Suprapubic skin (tissue), 4 donors: ENCODE measurements at regions not wholly inside any gene's neighbourhood (a gene's known extent, or its start where the extent isn't known, plus 50 kb on each side); places are given as distances from the start of the nearest gene placed in this dataset.

Source experiments
- DNase-seq, 2 donors: peaks; one replicate each; pipeline ENCODE4 v3.0.0-alpha.2; 2019; ENCODE audit warnings: low spot score in 2 of 2
- H3K27ac ChIP-seq: fragments of 200-600 bp; sonication (generic); one replicate; pipeline ENCODE4 v1.5.1; 2019
- H3K27me3 ChIP-seq: fragments of 200-600 bp; sonication (generic); one replicate; pipeline ENCODE4 v1.5.1; 2019
- H3K36me3 ChIP-seq: fragments of 200-600 bp; sonication (generic); one replicate; pipeline ENCODE4 v1.5.1; 2019
- H3K4me1 ChIP-seq: fragments of 200-600 bp; sonication (generic); one replicate; pipeline ENCODE4 v1.5.1; 2019
- H3K4me3 ChIP-seq: fragments of 200-600 bp; sonication (generic); one replicate; pipeline ENCODE4 v1.5.1; 2019; ENCODE audit warnings: mild to moderate bottlenecking
- H3K9me3 ChIP-seq: fragments of 200-600 bp; sonication (generic); one replicate; pipeline ENCODE4 v1.5.1; 2019
- CTCF ChIP-seq, 2 donors: fragments of 200-600 bp in 1 of 2; fragments of 450-650 bp in 1 of 2; sonication (generic) in 1 of 2; IDR thresholded peaks; one replicate each; pipeline ENCODE4 v1.5.1; 2016 to 2019; ENCODE audit warnings: antibody characterized with exemption in 2 of 2, mild to moderate bottlenecking in 1 of 2, moderate library complexity in 1 of 2
- EP300 ChIP-seq: sonication (generic); formaldehyde crosslinking; IDR thresholded peaks from one replicate; pipeline ENCODE4 v1.6.1; 2017; ENCODE audit warnings: antibody characterized with exemption
- POLR2A ChIP-seq, 2 donors: fragments of 450-650 bp; IDR thresholded peaks; one replicate each; pipeline ENCODE4 v1.6.1; 2017; ENCODE audit warnings: antibody characterized with exemption in 2 of 2, mild to moderate bottlenecking in 2 of 2, moderate library complexity in 2 of 2
- POLR2AphosphoS5 ChIP-seq, 3 donors: sonication (generic); formaldehyde crosslinking; IDR thresholded peaks; one replicate each; pipeline ENCODE4 v1.6.1; 2017; ENCODE audit warnings: antibody characterized with exemption in 3 of 3
- WGBS: methylation state at CpG from one replicate; pipeline ENCODE4 v1.1.5; 2018; 5-methylcytosine and 5-hydroxymethylcytosine counted together

DNA sequence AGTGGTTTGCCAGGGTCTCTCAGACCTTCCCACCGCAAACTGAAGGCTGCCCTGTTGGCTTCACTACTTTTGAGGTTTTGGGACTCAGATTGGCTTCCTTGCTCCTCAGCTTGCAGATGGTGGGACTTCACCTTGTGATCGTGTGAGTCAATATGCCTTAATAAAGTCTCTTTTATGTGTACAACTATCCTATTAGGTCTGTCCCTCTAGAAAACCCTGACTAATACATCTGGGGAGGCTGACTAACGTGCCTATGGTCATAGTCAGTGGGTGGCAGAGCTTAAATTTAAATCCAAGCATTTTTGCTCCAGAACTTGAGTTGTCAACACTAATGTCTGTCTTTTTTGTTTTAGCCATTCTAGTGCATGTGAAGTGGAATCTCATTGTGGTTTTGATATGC, 76.5 kb upstream of the CHODL start:
- no peaks in the 10 kb centered on the region for H3K9me3 ChIP-seq
- H3K4me1 ChIP-seq: peaks cover 3% of the 10 kb centered on the region
- no peak overlapping the region for H3K4me3 ChIP-seq
- no peak overlapping the region for H3K27ac ChIP-seq
- WGBS: 87% methylated on average over 3 of the region's 3 CpGs
- no peaks in the 10 kb centered on the region for H3K27me3 ChIP-seq
- H3K36me3 ChIP-seq: no peaks in the 10 kb centered on the region
- TF ChIP-seq EP300 (no peak), POLR2A (IDR thresholded peaks at IDR 0.05) (no peak), POLR2AphosphoS5 (IDR thresholded peaks at IDR 0.05) (no peak), CTCF (IDR thresholded peaks at IDR 0.05) (no peak)
- DNase-seq: no peak

DNA sequence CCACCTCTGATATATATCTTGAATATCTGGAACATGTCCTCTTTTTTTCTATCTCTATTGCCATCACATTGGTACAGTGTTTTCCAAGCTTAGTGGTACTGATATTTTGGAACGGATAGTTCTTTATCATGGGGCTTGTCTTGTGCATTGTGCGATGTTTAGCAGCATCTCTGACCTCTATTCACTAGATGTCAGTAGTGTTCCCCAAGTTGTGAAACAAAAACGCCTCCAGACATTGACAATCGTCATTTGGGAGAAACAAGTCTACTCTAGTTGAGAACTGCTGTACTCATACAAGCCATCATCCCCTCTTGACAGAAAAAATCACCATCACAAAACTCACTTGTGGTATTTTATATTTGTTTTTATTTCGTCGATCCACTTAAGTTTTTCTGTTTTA, 79.7 kb upstream of the CHODL start:
- TF ChIP-seq POLR2A (IDR thresholded peaks at IDR 0.05): no peak
- TF ChIP-seq CTCF (IDR thresholded peaks at IDR 0.05): no peak
- no peak for TF ChIP-seq EP300
- no peak for TF ChIP-seq POLR2AphosphoS5 (IDR thresholded peaks at IDR 0.05)
- Histone ChIP-seq H3K27me3 (no peaks in the 10 kb centered on the region), H3K4me1 (peaks cover 3% of the 10 kb centered on the region), H3K36me3 (no peaks in the 10 kb centered on the region), H3K4me3 (no peak overlapping the region), H3K9me3 (no peaks in the 10 kb centered on the region), H3K27ac (no peak overlapping the region)
- DNase-seq: no peak
- WGBS: 31% methylated on average over 6 of the region's 6 CpGs

- 32% methylated on average over 3 of the region's 3 CpGs for WGBS
- H3K4me3 ChIP-seq: no peak overlapping the region
- no peak for TF ChIP-seq EP300
- no peak for TF ChIP-seq POLR2A (IDR thresholded peaks at IDR 0.05)
- TF ChIP-seq CTCF (IDR thresholded peaks at IDR 0.05): no peak
- TF ChIP-seq POLR2AphosphoS5 (IDR thresholded peaks at IDR 0.05): no peak
These were observed 80.2 kb upstream of the CHODL start for GRCh38 chr21:18164483-18164882.

GRCh38 chr21:18163956-18164355, 80.7 kb upstream of the CHODL start:
- no peaks in the 10 kb centered on the region for H3K36me3 ChIP-seq
- H3K9me3 ChIP-seq: no peaks in the 10 kb centered on the region
- peaks cover 3% of the 10 kb centered on the region for H3K4me1 ChIP-seq
- no peak for DNase-seq
- H3K27ac ChIP-seq: no peak overlapping the region
- TF ChIP-seq POLR2AphosphoS5 (IDR thresholded peaks at IDR 0.05) (no peak), POLR2A (IDR thresholded peaks at IDR 0.05) (no peak), CTCF (IDR thresholded peaks at IDR 0.05) (no peak), EP300 (no peak)
- H3K27me3 ChIP-seq: no peaks in the 10 kb centered on the region
- no peak overlapping the region for H3K4me3 ChIP-seq

More at GRCh38 chr21:18164483-18164882, 80.2 kb upstream of the CHODL start:
- DNase-seq: no peak
- Histone ChIP-seq H3K27me3 (no peaks in the 10 kb centered on the region), H3K4me1 (peaks cover 3% of the 10 kb centered on the region), H3K36me3 (no peaks in the 10 kb centered on the region), H3K27ac (no peak overlapping the region), H3K9me3 (no peaks in the 10 kb centered on the region)

DNA sequence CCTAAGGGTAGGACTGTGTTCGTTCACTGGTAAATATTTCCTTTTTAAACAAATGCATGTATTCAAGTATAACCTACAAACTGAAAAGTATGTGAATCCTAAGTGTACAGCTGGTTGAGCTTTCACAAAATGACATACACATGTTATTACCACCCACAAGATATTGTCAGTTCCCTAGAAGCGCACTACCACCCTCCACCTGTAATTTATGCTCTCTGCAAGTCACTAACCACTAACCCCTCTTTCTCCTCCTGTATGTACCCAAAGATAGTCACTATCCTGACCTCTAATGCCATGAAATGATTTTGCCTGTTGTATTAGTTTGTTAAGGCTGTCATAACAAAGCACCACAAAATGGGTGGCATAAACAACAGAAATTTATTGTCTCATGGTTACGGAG, 82.8 kb upstream of the CHODL start:
- DNase-seq: no peak
- no peaks in the 10 kb centered on the region for H3K27me3 ChIP-seq
- no peak overlapping the region for H3K4me3 ChIP-seq
- no peak for TF ChIP-seq EP300
- no peak for TF ChIP-seq POLR2AphosphoS5 (IDR thresholded peaks at IDR 0.05)
- TF ChIP-seq CTCF (IDR thresholded peaks at IDR 0.05): no peak
- TF ChIP-seq POLR2A (IDR thresholded peaks at IDR 0.05): no peak
- no peaks in the 10 kb centered on the region for H3K36me3 ChIP-seq
- H3K9me3 ChIP-seq: no peaks in the 10 kb centered on the region
- WGBS: 90% methylated on average over 3 of the region's 3 CpGs
- H3K4me1 ChIP-seq: peaks cover 3% of the 10 kb centered on the region
- no peak overlapping the region for H3K27ac ChIP-seq
